HCT116 (cell line): ENCODE measurements at regions not wholly inside any gene's neighbourhood (a gene's known extent, or its start where the extent isn't known, plus 50 kb on each side); places are given as distances from the start of the nearest gene placed in this dataset.

Source experiments
- ATAC-seq: fragments of 200-7000 bp; cut with Tn5 transposase; 2 replicates; pipeline ENCODE4 v1.9.1; 2020; ENCODE audit warnings: mild to moderate bottlenecking, moderate library complexity
- BruUV-seq: library from RNA; stranded (reverse); fragments of 400-500 nt; replicated peaks from 2 replicates; lab custom pipeline; 2021; lab: Mats Ljungman, UMichigan
- CTCF ChIA-PET: fragments of 300-600 bp; sonication (Branson Sonifier 250); formaldehyde crosslinking; loops from one replicate; lab custom pipeline; 2021; ENCODE audit warnings: antibody characterized with exemption; lab: Charles Lee
- POLR2A ChIA-PET: fragments of 300-600, 350-600 bp; sonication (Branson Sonifier 250); formaldehyde crosslinking; loops from one replicate; lab custom pipeline; 2021; ENCODE audit warnings: antibody characterized with exemption; lab: Charles Lee
- RAD21 ChIA-PET, 2 experiments: fragments of 300-600 bp; sonication (Branson Sonifier 250); formaldehyde crosslinking; loops; one replicate each; lab custom pipeline; 2023; ENCODE audit warnings: low total read pairs in 2 of 2; ENCODE audit not compliant: uncharacterized antibody in 2 of 2, unreplicated experiment in 2 of 2, low non-redundant PET in 1 of 2; lab: Charles Lee
- DNase-seq: peaks from one replicate; pipeline ENCODE4 v3.0.0-alpha.2; 2010; ENCODE audit warnings: low read depth, low spot score
- H2AFZ ChIP-seq: fragments of 200-600 bp; shearing (Covaris generic), sonication (generic); 2 replicates; pipeline ENCODE4 v1.6.1; 2017; ENCODE audit warnings: low read depth, mixed run types, mixed read lengths, antibody characterized with exemption, low read length; ENCODE audit not compliant: poor library complexity, severe bottlenecking
- H3K27ac ChIP-seq: 2 replicates; pipeline ENCODE4 v1.5.1; 2012; ENCODE audit warnings: low read depth, low read length
- H3K27me3 ChIP-seq: fragments of 200-600 bp; sonication (generic); 2 replicates; pipeline ENCODE4 v1.6.1; 2016; ENCODE audit warnings: mixed run types, low read length, mixed read lengths; ENCODE audit not compliant: insufficient read depth
- H3K36me3 ChIP-seq, 2 experiments: fragments of 200-500 bp in 1 of 2; fragments of 200-600 bp in 1 of 2; sonication (Bioruptor generic) in 1 of 2; sonication (generic) in 1 of 2; 2 replicates each; pipeline versions ENCODE4 v1.5.1 to v1.6.1; 2014 to 2016; ENCODE audit warnings: low read length in 2 of 2, inconsistent platforms in 1 of 2, mixed read lengths in 1 of 2, mixed run types in 1 of 2; ENCODE audit not compliant: insufficient read depth in 2 of 2, control insufficient read depth in 1 of 2
- H3K4me1 ChIP-seq, 2 experiments: fragments of 200-600 bp in 1 of 2; sonication (generic) in 1 of 2; 2 replicates each; pipeline versions ENCODE4 v1.5.1 to v1.6.1; 2012 to 2017; ENCODE audit warnings: low read length in 2 of 2, inconsistent platforms in 1 of 2, mild to moderate bottlenecking in 1 of 2, mixed read lengths in 1 of 2, mixed run types in 1 of 2, moderate library complexity in 1 of 2; ENCODE audit not compliant: insufficient read depth in 2 of 2, control insufficient read depth in 1 of 2
- H3K4me2 ChIP-seq: fragments of 200-600 bp; sonication (generic); 2 replicates; pipeline ENCODE4 v1.6.1; 2017; ENCODE audit warnings: mixed run types, low read length, mixed read lengths
- H3K4me3 ChIP-seq, 2 experiments: fragments of 200-600 bp in 1 of 2; sonication (generic) in 1 of 2; replicated peaks in 1 of 2; 2 replicates each; pipeline ENCODE4 v1.5.1; 2011 to 2016; ENCODE audit warnings: low read length in 2 of 2, control low read depth in 1 of 2, low read depth in 1 of 2, mild to moderate bottlenecking in 1 of 2, mixed read lengths in 1 of 2, mixed run types in 1 of 2
- H3K79me2 ChIP-seq: fragments of 200-600 bp; sonication (generic); 2 replicates; pipeline ENCODE4 v1.6.1; 2017; ENCODE audit warnings: mild to moderate bottlenecking, mixed run types, low read length, moderate library complexity, mixed read lengths; ENCODE audit not compliant: insufficient read depth
- H3K9ac ChIP-seq: fragments of 200-600 bp; sonication (generic); 2 replicates; pipeline ENCODE4 v1.6.1; 2016; ENCODE audit warnings: low read length, mixed read lengths
- H3K9me2 ChIP-seq: fragments of 200-600 bp; sonication (generic), shearing (Covaris generic); 2 replicates; pipeline ENCODE4 v1.6.1; 2017; ENCODE audit warnings: mixed run types, mild to moderate bottlenecking, moderate library complexity; ENCODE audit not compliant: insufficient read depth
- H3K9me3 ChIP-seq, 2 experiments: fragments of 200-500 bp in 1 of 2; fragments of 200-600 bp in 1 of 2; sonication (Bioruptor generic) in 1 of 2; sonication (generic) in 1 of 2; 2 replicates each; pipeline ENCODE4 v1.6.1; 2014 to 2017; ENCODE audit warnings: low read length in 2 of 2, mixed read lengths in 2 of 2, inconsistent platforms in 1 of 2, low read depth in 1 of 2, mild to moderate bottlenecking in 1 of 2, mixed run types in 1 of 2, moderate library complexity in 1 of 2; ENCODE audit not compliant: control insufficient read depth in 1 of 2, insufficient read depth in 1 of 2
- H4K20me1 ChIP-seq: fragments of 200-600 bp; sonication (generic), shearing (Covaris generic); 2 replicates; pipeline ENCODE4 v1.6.1; 2017; ENCODE audit warnings: mixed run types, mild to moderate bottlenecking, moderate library complexity; ENCODE audit not compliant: insufficient read depth
- ATF3 ChIP-seq: IDR thresholded peaks from 2 replicates; pipeline ENCODE4 v1.6.1; 2012
- CEBPB ChIP-seq: IDR thresholded peaks from 2 replicates; pipeline ENCODE4 v1.6.1; 2012; ENCODE audit warnings: low read depth
- EZH2 ChIP-seq: fragments of 200-600 bp; sonication (generic); IDR thresholded peaks from 2 replicates; pipeline ENCODE4 v1.6.1; 2017; ENCODE audit warnings: antibody characterized with exemption, mixed run types
- FOSL1 ChIP-seq: IDR thresholded peaks from 2 replicates; pipeline ENCODE4 v1.6.1; 2012; ENCODE audit warnings: low read depth
- JUND ChIP-seq: IDR thresholded peaks from 2 replicates; pipeline ENCODE4 v1.6.1; 2012
- MAX ChIP-seq: IDR thresholded peaks from 2 replicates; pipeline ENCODE4 v1.6.1; 2012
- POLR2AphosphoS5 ChIP-seq: IDR thresholded peaks from 2 replicates; pipeline ENCODE4 v1.6.1; 2011; ENCODE audit warnings: mild to moderate bottlenecking, low read depth, low read length, moderate library complexity
- REST ChIP-seq: IDR thresholded peaks from 2 replicates; pipeline ENCODE4 v1.6.1; 2012; ENCODE audit warnings: low read depth
- SIN3A ChIP-seq: IDR thresholded peaks from 2 replicates; pipeline ENCODE4 v1.6.1; 2012; ENCODE audit warnings: low read depth
- SRF ChIP-seq: IDR thresholded peaks from 2 replicates; pipeline ENCODE4 v1.6.1; 2012; ENCODE audit warnings: low read depth
- TCF7L2 ChIP-seq: IDR thresholded peaks from 2 replicates; pipeline ENCODE4 v1.7.0; 2011; ENCODE audit warnings: borderline replicate concordance, inconsistent platforms; ENCODE audit not compliant: insufficient read depth, insufficient read length; ENCODE audit errors: extremely low read depth
- YY1 ChIP-seq: IDR thresholded peaks from 2 replicates; pipeline ENCODE4 v1.6.1; 2011; ENCODE audit warnings: low read length, low read depth, moderate library complexity, mild to moderate bottlenecking; ENCODE audit not compliant: insufficient replicate concordance; ENCODE audit errors: extremely low read depth
- ZFX ChIP-seq: fragments of 450-650 bp; IDR thresholded peaks from 2 replicates; pipeline ENCODE4 v1.6.1; 2017
- ZNF274 ChIP-seq: fragments of 200-500 bp; sonication (Bioruptor generic); IDR thresholded peaks from 2 replicates; pipeline ENCODE4 v1.6.1; 2014; ENCODE audit warnings: mild to moderate bottlenecking, low read depth, low read length, inconsistent platforms
- intact Hi-C: fragments of 100-400 bp; cut with micrococcal nuclease; formaldehyde crosslinking; loops from 2 replicates; pipeline ENCODE4 v1.10.0; 2022

GRCh38 chr5:159750226-159750625, 166.1 kb upstream of the ADRA1B start (continued):
- no peak for TF ChIP-seq MAX
- TF ChIP-seq CEBPB, result no peak
- no peak for TF ChIP-seq EZH2
- TF ChIP-seq FOSL1, result no peak
- no peak for TF ChIP-seq TCF7L2
- no peak for TF ChIP-seq POLR2AphosphoS5
- TF ChIP-seq REST, result no peak
- TF ChIP-seq SIN3A, result no peak

GRCh38 chr5:159751459-159751858, 164.8 kb upstream of the ADRA1B start:
- H3K4me2 ChIP-seq, result no peak overlapping the region
- H2AFZ ChIP-seq, result no peak overlapping the region
- ChIA-PET POLR2A (no interaction called here), CTCF (no interaction called here), RAD21 (no interaction called here)
- TF ChIP-seq ZFX (no peak), YY1 (no peak), ZNF274 (no peak), ATF3 (no peak), REST (no peak), JUND (no peak), SRF (no peak)
- H3K36me3 ChIP-seq, result no peaks in the 10 kb centered on the region
- H3K9me2 ChIP-seq, result no peaks in the 10 kb centered on the region
- no peak overlapping the region for H3K9ac ChIP-seq
- DNase-seq, result no peak
- H4K20me1 ChIP-seq, result no peaks in the 10 kb centered on the region
- no TSS peak for BruUV-seq
- H3K79me2 ChIP-seq, result no peaks in the 10 kb centered on the region
- H3K27ac ChIP-seq, result no peak overlapping the region
- intact Hi-C loops, result no loop called here
- no peaks in the 10 kb centered on the region for H3K27me3 ChIP-seq
- ATAC-seq, result no peak
- H3K4me3 ChIP-seq, result no peak overlapping the region
- H3K4me1 ChIP-seq, result no peaks in the 10 kb centered on the region
- H3K9me3 ChIP-seq, result no peaks in the 10 kb centered on the region
